ENCODE measurements at regions not wholly inside any gene's neighbourhood (a gene's known extent, or its start where the extent isn't known, plus 50 kb on each side); places are given as distances from the start of the nearest gene placed in this dataset.

DNA sequence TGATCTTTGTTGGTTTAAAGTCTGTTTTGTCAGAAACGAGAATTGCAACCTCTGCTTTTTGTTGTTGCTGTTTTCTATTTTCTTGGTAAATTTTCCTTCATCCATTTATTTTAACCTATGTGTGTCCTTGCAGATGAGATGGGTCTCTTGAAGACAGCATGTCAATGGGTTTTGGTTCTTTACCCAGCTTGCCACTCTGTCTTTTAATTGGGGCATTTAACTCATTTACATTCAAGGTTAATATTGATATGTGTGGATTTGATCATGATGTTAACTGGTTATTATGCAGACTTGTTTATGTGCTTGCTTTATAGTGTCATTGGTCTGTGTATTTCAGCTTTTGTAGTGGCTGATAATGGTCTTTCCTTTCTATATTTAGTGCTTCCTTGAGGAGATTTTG is 327.9 kb upstream of the SYT4 start:
- no peak for ATAC-seq
- no peak for TF ChIP-seq GLIS3 (CRISPR knock-in tag; IDR thresholded peaks at IDR 0.05)
- TF ChIP-seq ZNF8 (CRISPR knock-in tag; IDR thresholded peaks at IDR 0.05), result no peak
- no peak for TF ChIP-seq CREB5 (CRISPR knock-in tag; IDR thresholded peaks at IDR 0.05; ENCODE audit: low read depth)
- TF ChIP-seq CSDC2 (CRISPR knock-in tag; IDR thresholded peaks at IDR 0.05), result no peak
- no peak for TF ChIP-seq ZNF70 (CRISPR knock-in tag; IDR thresholded peaks at IDR 0.05)
- no peak for TF ChIP-seq ZNF565 (CRISPR knock-in tag; conservative IDR thresholded peaks at IDR 0.05; ENCODE audit: low read depth)
- no peak for TF ChIP-seq CSRNP3 (CRISPR knock-in tag; IDR thresholded peaks at IDR 0.05)

DNA sequence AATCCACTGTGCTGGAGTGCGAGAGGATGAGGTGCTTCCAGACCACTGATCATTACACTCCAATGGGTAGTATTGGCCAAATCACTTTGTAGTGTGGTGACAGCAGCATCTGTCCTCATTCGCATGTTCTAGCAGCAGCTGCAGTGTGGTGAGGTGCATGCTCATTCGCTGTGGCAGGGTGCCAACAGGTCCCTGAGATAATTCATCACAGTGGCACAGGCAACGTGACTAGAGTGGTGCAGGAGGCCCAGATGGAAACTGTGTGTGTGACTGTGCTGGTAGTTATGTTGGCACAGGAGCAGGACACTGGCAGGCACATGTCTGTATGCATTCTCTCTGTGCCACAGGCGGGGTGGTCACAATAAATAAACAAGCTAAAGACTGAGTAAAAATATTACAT is 329.5 kb upstream of the SYT4 start:
- no peak for ATAC-seq

DNA sequence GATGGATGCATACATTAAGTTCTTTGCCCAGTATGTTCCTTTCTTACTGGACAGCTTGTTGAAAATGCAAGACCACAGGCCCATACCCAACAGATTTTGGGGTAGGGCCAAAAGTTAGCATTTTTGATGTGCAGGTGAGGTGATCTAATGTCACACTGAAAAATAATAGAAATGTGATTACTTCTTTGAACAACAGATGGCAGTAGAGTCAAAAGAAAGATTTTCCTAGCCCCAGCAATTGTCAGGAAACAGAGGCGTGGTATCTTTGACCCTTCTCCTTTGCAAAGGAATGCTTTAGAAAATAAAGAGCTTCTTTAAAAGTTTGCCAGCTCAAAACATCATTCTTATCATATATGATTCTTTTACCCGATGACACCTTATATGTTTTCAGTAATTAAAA is 343.6 kb upstream of the SYT4 start:
- TF ChIP-seq PPARA (CRISPR knock-in tag; IDR thresholded peaks at IDR 0.05; ENCODE audit: borderline replicate concordance), result no peak
- ATAC-seq, result peak; percentile 72

More for the DNA sequence above, 329.5 kb upstream of the SYT4 start:
- TF ChIP-seq, protein P1, sequence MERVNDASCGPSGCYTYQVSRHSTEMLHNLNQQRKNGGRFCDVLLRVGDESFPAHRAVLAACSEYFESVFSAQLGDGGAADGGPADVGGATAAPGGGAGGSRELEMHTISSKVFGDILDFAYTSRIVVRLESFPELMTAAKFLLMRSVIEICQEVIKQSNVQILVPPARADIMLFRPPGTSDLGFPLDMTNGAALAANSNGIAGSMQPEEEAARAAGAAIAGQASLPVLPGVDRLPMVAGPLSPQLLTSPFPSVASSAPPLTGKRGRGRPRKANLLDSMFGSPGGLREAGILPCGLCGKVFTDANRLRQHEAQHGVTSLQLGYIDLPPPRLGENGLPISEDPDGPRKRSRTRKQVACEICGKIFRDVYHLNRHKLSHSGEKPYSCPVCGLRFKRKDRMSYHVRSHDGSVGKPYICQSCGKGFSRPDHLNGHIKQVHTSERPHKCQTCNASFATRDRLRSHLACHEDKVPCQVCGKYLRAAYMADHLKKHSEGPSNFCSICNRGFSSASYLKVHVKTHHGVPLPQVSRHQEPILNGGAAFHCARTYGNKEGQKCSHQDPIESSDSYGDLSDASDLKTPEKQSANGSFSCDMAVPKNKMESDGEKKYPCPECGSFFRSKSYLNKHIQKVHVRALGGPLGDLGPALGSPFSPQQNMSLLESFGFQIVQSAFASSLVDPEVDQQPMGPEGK (CRISPR knock-in tag; IDR thresholded peaks at IDR 0.05; ENCODE audit: borderline replicate concordance), result no peak
- TF ChIP-seq ARNTL (CRISPR knock-in tag; IDR thresholded peaks at IDR 0.05; ENCODE audit: borderline replicate concordance, low read depth) (no peak), CSDC2 (CRISPR knock-in tag; IDR thresholded peaks at IDR 0.05) (no peak), OSR1 (CRISPR knock-in tag; IDR thresholded peaks at IDR 0.05) (no peak), ISL1 (CRISPR knock-in tag; IDR thresholded peaks at IDR 0.05) (no peak), TCF4 (CRISPR knock-in tag; IDR thresholded peaks at IDR 0.05; ENCODE audit: borderline replicate concordance) (no peak), TSHZ2 (CRISPR knock-in tag; IDR thresholded peaks at IDR 0.05) (no peak), ZNF8 (CRISPR knock-in tag; IDR thresholded peaks at IDR 0.05) (no peak), ZNF70 (CRISPR knock-in tag; IDR thresholded peaks at IDR 0.05) (no peak), CREB5 (CRISPR knock-in tag; IDR thresholded peaks at IDR 0.05; ENCODE audit: low read depth) (no peak), PPARA (CRISPR knock-in tag; IDR thresholded peaks at IDR 0.05; ENCODE audit: borderline replicate concordance) (no peak), TOX (CRISPR knock-in tag; IDR thresholded peaks at IDR 0.05; ENCODE audit: borderline replicate concordance) (no peak)

DNA sequence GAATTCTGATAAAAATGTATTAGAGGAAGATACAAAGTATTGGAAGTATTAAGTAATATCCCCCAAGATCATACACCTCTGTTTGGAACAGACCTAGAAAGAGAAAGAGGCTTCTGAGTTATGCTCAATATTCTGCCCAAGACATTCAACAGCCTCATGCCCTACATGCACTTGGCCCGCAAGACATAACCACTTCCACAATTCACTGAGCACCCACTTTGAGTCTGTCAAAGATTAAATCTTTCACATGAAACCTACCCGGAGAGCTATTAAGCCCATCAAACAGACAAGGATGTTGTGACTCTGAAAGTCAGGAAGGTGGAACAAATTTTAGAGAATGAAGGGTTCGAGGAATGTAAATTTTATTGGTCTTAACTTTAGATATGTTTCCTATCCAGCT is 344.7 kb upstream of the SYT4 start:
- no peak for ATAC-seq
- TF ChIP-seq CREB5 (CRISPR knock-in tag; IDR thresholded peaks at IDR 0.05; ENCODE audit: low read depth) (no peak), ARNTL (CRISPR knock-in tag; IDR thresholded peaks at IDR 0.05; ENCODE audit: borderline replicate concordance, low read depth) (no peak), ZNF8 (CRISPR knock-in tag; IDR thresholded peaks at IDR 0.05) (no peak), ZC3H10 (CRISPR knock-in tag; IDR thresholded peaks at IDR 0.05) (no peak), TOX (CRISPR knock-in tag; IDR thresholded peaks at IDR 0.05; ENCODE audit: borderline replicate concordance) (no peak), TSHZ2 (CRISPR knock-in tag; IDR thresholded peaks at IDR 0.05) (no peak), ISL1 (CRISPR knock-in tag; IDR thresholded peaks at IDR 0.05) (no peak), ESRRG (CRISPR knock-in tag; IDR thresholded peaks at IDR 0.05) (no peak), OSR1 (CRISPR knock-in tag; IDR thresholded peaks at IDR 0.05) (no peak), BACH2 (CRISPR knock-in tag; IDR thresholded peaks at IDR 0.05; ENCODE audit: borderline replicate concordance) (no peak), ZNF70 (CRISPR knock-in tag; IDR thresholded peaks at IDR 0.05) (no peak), PPARA (CRISPR knock-in tag; IDR thresholded peaks at IDR 0.05; ENCODE audit: borderline replicate concordance) (no peak)
- TF ChIP-seq, protein P2, sequence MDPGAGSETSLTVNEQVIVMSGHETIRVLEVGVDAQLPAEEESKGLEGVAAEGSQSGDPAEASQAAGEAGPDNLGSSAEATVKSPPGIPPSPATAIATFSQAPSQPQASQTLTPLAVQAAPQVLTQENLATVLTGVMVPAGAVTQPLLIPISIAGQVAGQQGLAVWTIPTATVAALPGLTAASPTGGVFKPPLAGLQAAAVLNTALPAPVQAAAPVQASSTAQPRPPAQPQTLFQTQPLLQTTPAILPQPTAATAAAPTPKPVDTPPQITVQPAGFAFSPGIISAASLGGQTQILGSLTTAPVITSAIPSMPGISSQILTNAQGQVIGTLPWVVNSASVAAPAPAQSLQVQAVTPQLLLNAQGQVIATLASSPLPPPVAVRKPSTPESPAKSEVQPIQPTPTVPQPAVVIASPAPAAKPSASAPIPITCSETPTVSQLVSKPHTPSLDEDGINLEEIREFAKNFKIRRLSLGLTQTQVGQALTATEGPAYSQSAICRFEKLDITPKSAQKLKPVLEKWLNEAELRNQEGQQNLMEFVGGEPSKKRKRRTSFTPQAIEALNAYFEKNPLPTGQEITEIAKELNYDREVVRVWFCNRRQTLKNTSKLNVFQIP (CRISPR knock-in tag; IDR thresholded peaks at IDR 0.05; ENCODE audit: borderline replicate concordance, low read depth), result no peak

Data from SK-N-SH treated with all-trans-retinoic acid at 6 μM for 48 hours (cell line).